GM12878 (cell line): ENCODE measurements at regions not wholly inside any gene's neighbourhood (a gene's known extent, or its start where the extent isn't known, plus 50 kb on each side); places are given as distances from the start of the nearest gene placed in this dataset.
A peak's percentile ranks its signal among the peaks of the same experiment; 100 is the strongest.

Experiments used
- ATAC-seq: fragments of 200-7000 bp; cut with Tn5 transposase; 3 replicates; pipeline ENCODE4 v1.9.1; 2020; ENCODE audit warnings: mild to moderate bottlenecking, moderate library complexity
- BruUV-seq: library from RNA; stranded (reverse); fragments of 400-500 nt; replicated peaks from 2 replicates; lab custom pipeline; 2021; lab: Mats Ljungman, UMichigan
- CTCF ChIA-PET: fragments of 300-600 bp; sonication (Branson Sonifier 250); formaldehyde crosslinking; extraction: SDS; loops from one replicate; lab custom pipeline; 2021; ENCODE audit warnings: inconsistent platforms; lab: Yijun Ruan, JAX
- POLR2A ChIA-PET: fragments of 350-600 bp; formaldehyde crosslinking; extraction: SDS; loops from one replicate; lab custom pipeline; 2021; ENCODE audit warnings: inconsistent platforms; lab: Charles Lee
- RAD21 ChIA-PET: fragments of 300-600 bp; sonication (Branson Sonifier 250); formaldehyde crosslinking; loops from one replicate; lab custom pipeline; 2023; ENCODE audit warnings: antibody characterized with exemption; ENCODE audit not compliant: unreplicated experiment; lab: Charles Lee
- SMC1A ChIA-PET: fragments of 300-600 bp; sonication (Branson Sonifier 250); formaldehyde crosslinking; loops from one replicate; lab custom pipeline; 2023; ENCODE audit not compliant: unreplicated experiment, uncharacterized antibody; lab: Charles Lee
- DNase-seq: peaks from one replicate; pipeline ENCODE4 v3.0.0-alpha.2; 2011; ENCODE audit warnings: low read depth, low spot score
- FAIRE-seq: peaks from 3 replicates; lab custom pipeline; 2011; peaks lifted over from hg19 to GRCh38; lab: Jason Lieb, UNC
- H2AFZ ChIP-seq: 2 replicates; pipeline ENCODE4 v1.6.0; 2011; ENCODE audit warnings: low read depth, low read length, control low read depth; ENCODE audit not compliant: control insufficient read depth
- H3K27ac ChIP-seq: 2 replicates; pipeline ENCODE4 v1.5.1; 2011; ENCODE audit warnings: control low read depth; ENCODE audit not compliant: control insufficient read depth, insufficient read depth
- H3K27me3 ChIP-seq, 2 experiments: replicated peaks in 1 of 2; 2 replicates each; pipeline versions ENCODE4 v1.6.0 to v1.6.1; 2011; ENCODE audit warnings: low read length in 1 of 2; ENCODE audit not compliant: control insufficient read depth in 2 of 2, insufficient read depth in 2 of 2
- H3K36me3 ChIP-seq, 2 experiments: 2 replicates each; pipeline ENCODE4 v1.5.1; 2011; ENCODE audit warnings: low read length in 1 of 2; ENCODE audit not compliant: control insufficient read depth in 2 of 2, insufficient read depth in 2 of 2
- H3K4me1 ChIP-seq: 2 replicates; pipeline ENCODE4 v1.6.1; 2011; ENCODE audit warnings: mild to moderate bottlenecking, low read length, moderate library complexity, mixed read lengths; ENCODE audit not compliant: control insufficient read depth, insufficient read depth
- H3K4me2 ChIP-seq: 2 replicates; pipeline ENCODE4 v1.6.0; 2011; ENCODE audit warnings: control low read depth; ENCODE audit not compliant: control insufficient read depth, insufficient read depth
- H3K4me3 ChIP-seq: fragments of 200-600 bp; sonication (generic); 2 replicates; pipeline ENCODE4 v1.5.1; 2016
- H3K79me2 ChIP-seq: 2 replicates; pipeline ENCODE4 v1.6.0; 2011; ENCODE audit warnings: low read length; ENCODE audit not compliant: control insufficient read depth, insufficient read depth
- H3K9ac ChIP-seq: 2 replicates; pipeline ENCODE4 v1.8.0; 2011; ENCODE audit warnings: low read length, control low read depth, mixed read lengths; ENCODE audit not compliant: control insufficient read depth, insufficient read depth
- H3K9me3 ChIP-seq: replicated peaks from 3 replicates; pipeline ENCODE4 v1.5.1; 2011; ENCODE audit warnings: mild to moderate bottlenecking, low read length; ENCODE audit not compliant: control insufficient read depth, insufficient read depth
- H4K20me1 ChIP-seq: 2 replicates; pipeline ENCODE4 v1.6.0; 2011; ENCODE audit not compliant: control insufficient read depth, insufficient read depth
- EGR1 ChIP-seq, 2 experiments: IDR thresholded peaks; 1 replicate in 1 of 2; 2 replicates in 1 of 2; pipeline ENCODE4 v1.6.1; 2011 to 2012; ENCODE audit warnings: low read depth in 2 of 2, low read length in 2 of 2, borderline replicate concordance in 1 of 2, mild to moderate bottlenecking in 1 of 2, moderate library complexity in 1 of 2
- EP300 ChIP-seq, 2 experiments: fragments of 150-350 bp in 1 of 2; IDR thresholded peaks; 2 replicates each; pipeline ENCODE4 v1.6.1; 2011 to 2012; ENCODE audit warnings: low read depth in 2 of 2, low read length in 2 of 2, borderline replicate concordance in 1 of 2, improper control_type of control experiment in 1 of 2, inconsistent platforms in 1 of 2; ENCODE audit not compliant: control insufficient read depth in 1 of 2
- ETV6 ChIP-seq, 2 experiments: fragments of 450-650 bp in 1 of 2; IDR thresholded peaks in 1 of 2; conservative IDR thresholded peaks in 1 of 2; 2 replicates each; pipeline ENCODE4 v1.6.1; 2014; ENCODE audit warnings: antibody characterized with exemption in 1 of 2, borderline replicate concordance in 1 of 2, low read depth in 1 of 2, mild to moderate bottlenecking in 1 of 2, moderate library complexity in 1 of 2
- IKZF2 ChIP-seq, 2 experiments: fragments of 450-650 bp; IDR thresholded peaks; 2 replicates each; pipeline ENCODE4 v1.6.1; 2017; ENCODE audit warnings: mild to moderate bottlenecking in 2 of 2, moderate library complexity in 2 of 2
- KAT2A ChIP-seq: conservative IDR thresholded peaks from 2 replicates; pipeline ENCODE4 v1.6.1; 2011; ENCODE audit warnings: low read depth, low read length; ENCODE audit not compliant: control insufficient read depth
- MYB ChIP-seq: fragments of 150-350 bp; IDR thresholded peaks from 2 replicates; pipeline ENCODE4 v1.6.1; 2014; ENCODE audit warnings: mild to moderate bottlenecking, low read depth, low read length, borderline replicate concordance
- NFYB ChIP-seq: IDR thresholded peaks from 2 replicates; pipeline ENCODE4 v1.6.1; 2011; ENCODE audit warnings: low read depth, mild to moderate bottlenecking, low read length, improper control_type of control experiment, moderate library complexity; ENCODE audit not compliant: insufficient read depth
- ZNF384 ChIP-seq: IDR thresholded peaks from 2 replicates; pipeline ENCODE4 v1.6.1; 2012; ENCODE audit warnings: low read depth, mild to moderate bottlenecking, low read length, improper control_type of control experiment, borderline replicate concordance
- WGBS: methylation state at CpG from one replicate; pipeline ENCODE4 v1.1.6; 2016; ENCODE audit warnings: low lambda C conversion rate; ENCODE audit not compliant: insufficient replicate concordance, insufficient coverage; ENCODE audit errors: missing lambda C conversion rate; 5-methylcytosine and 5-hydroxymethylcytosine counted together
- in situ Hi-C: fragments of 300-500 bp; cut with MboI; formaldehyde crosslinking; loops from 9 replicates; pipeline ENCODE4 v1.14.3; 2018; ENCODE audit warnings: mixed read lengths
- intact Hi-C: fragments of 100-400 bp; cut with micrococcal nuclease; formaldehyde crosslinking; loops from one replicate; pipeline ENCODE4 v1.14.2; 2022; ENCODE audit not compliant: unreplicated experiment
- TF ChIP-seq, protein P1 (sequence below): fragments of 450-650 bp; formaldehyde crosslinking; IDR thresholded peaks from 2 replicates; pipeline ENCODE4 v1.4.0; 2020; ENCODE audit warnings: mild to moderate bottlenecking, moderate library complexity

DNA sequence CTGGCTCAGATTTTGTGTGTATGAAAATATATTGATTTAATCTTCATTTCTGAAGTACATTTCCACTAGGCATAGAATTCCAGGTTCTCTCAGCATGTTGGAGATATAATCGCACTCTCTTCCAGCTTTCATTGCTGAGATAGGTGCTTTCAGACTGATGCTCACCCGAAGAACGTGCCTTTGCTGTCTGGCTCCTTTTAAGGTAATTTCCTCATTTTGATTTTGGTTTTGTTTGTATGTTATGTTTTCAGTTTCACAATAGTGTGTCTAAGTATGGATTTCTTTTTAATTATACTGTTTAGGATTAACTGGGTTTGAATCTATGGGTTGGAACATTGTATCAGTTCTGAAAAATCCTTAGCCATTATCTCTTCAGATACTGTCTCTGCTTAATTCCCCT, 132.0 kb upstream of the NFIB start:
- intact Hi-C loops: no loop called here
- H3K27me3 ChIP-seq: no peaks in the 10 kb centered on the region; a peak in 1 of 4 replicates
- FAIRE-seq (no peak), DNase-seq (no peak), ATAC-seq (peak; percentile 24; the same call in 1 of the 3 replicates)
- H3K4me3 ChIP-seq: no peak overlapping the region
- H2AFZ ChIP-seq: no peak overlapping the region
- CTCF ChIA-PET: no interaction called here
- no peak overlapping the region for H3K4me2 ChIP-seq
- no peaks in the 10 kb centered on the region for H4K20me1 ChIP-seq
- TF ChIP-seq NFYB (no peak), MYB (no peak), KAT2A (no peak)
- no TSS peak for BruUV-seq
- POLR2A ChIA-PET: no interaction called here
- in situ Hi-C loops: no loop called here
- H3K9ac ChIP-seq: no peak overlapping the region
- SMC1A ChIA-PET: no interaction called here
- no peak overlapping the region for H3K27ac ChIP-seq
- no peaks in the 10 kb centered on the region for H3K9me3 ChIP-seq
- no peaks in the 10 kb centered on the region for H3K36me3 ChIP-seq
- H3K79me2 ChIP-seq: no peaks in the 10 kb centered on the region
- RAD21 ChIA-PET: no interaction called here
- no peaks in the 10 kb centered on the region for H3K4me1 ChIP-seq
- WGBS: 32% methylated on average over 3 of the region's 3 CpGs

DNA sequence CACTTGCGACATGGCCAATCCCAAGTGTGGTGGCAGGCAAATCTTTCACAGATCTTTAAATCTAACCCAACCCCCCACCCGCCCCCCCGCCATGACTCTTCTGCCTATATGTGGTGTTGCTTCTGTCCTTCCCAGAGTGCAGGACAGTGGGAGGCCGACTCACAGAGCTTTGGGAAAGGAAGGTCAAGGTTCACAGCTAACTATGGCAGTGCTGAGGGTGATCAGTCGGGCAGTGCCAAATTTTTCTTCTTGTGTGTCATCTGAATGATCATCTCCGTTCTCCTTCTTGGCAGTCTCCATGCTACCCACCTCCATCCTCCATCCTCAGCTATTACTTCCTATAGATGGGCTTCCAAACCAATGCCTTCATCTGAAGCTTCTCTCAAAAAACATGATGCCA, 129.0 kb upstream of the NFIB start:
- SMC1A ChIA-PET: interaction anchor here (1.0 to 1.5 kb wide), 2 partner anchors 205 to 324 kb away, joined by 3 to 5 read pairs; no protein-coding TSS in a partner anchor
- Histone ChIP-seq H3K4me1 (no peaks in the 10 kb centered on the region), H3K9ac (no peak overlapping the region), H2AFZ (no peak overlapping the region), H3K79me2 (no peaks in the 10 kb centered on the region), H3K27me3 (no peaks in the 10 kb centered on the region; a peak in 1 of 4 replicates), H3K36me3 (no peaks in the 10 kb centered on the region), H3K27ac (no peak overlapping the region), H3K4me3 (no peak overlapping the region), H3K9me3 (no peaks in the 10 kb centered on the region), H4K20me1 (no peaks in the 10 kb centered on the region), H3K4me2 (no peak overlapping the region)
- POLR2A ChIA-PET: no interaction called here
- in situ Hi-C loops: no loop called here
- CTCF ChIA-PET: interaction anchor here (0.8 to 2.1 kb wide), 7 partner anchors 9 to 326 kb away, joined by 3 to 10 read pairs (median 4); no protein-coding TSS in a partner anchor
- no peak for FAIRE-seq
- DNase-seq: no peak
- intact Hi-C loops: loop anchor here (1.0 to 5.0 kb wide), 2 partner anchors 209 to 326 kb away; no protein-coding TSS in a partner anchor
- no TSS peak for BruUV-seq
- ATAC-seq: no peak
- WGBS: 15% methylated on average over 4 of the region's 6 CpGs
- RAD21 ChIA-PET: interaction anchor here (0.6 to 1.6 kb wide), 3 partner anchors 24 to 326 kb away, joined by 3 read pairs; no protein-coding TSS in a partner anchor
- TF ChIP-seq ETV6 (conservative IDR thresholded peaks at IDR 0.05 in 1 of 2, IDR thresholded peaks at IDR 0.05 in 1 of 2; ENCODE audit: borderline replicate concordance in 1 of 2, low read depth in 1 of 2) (no peak), EGR1 (IDR thresholded peaks at IDR 0.05; ENCODE audit: borderline replicate concordance in 1 of 2, low read depth in 2 of 2, low read length in 2 of 2) (no peak), ZNF384 (no peak), IKZF2 (IDR thresholded peaks at IDR 0.05) (no peak), EP300 (IDR thresholded peaks at IDR 0.05; ENCODE audit: borderline replicate concordance in 1 of 2, control insufficient read depth in 1 of 2, low read depth in 2 of 2, low read length in 2 of 2) (no peak)
- TF ChIP-seq, protein P1, sequence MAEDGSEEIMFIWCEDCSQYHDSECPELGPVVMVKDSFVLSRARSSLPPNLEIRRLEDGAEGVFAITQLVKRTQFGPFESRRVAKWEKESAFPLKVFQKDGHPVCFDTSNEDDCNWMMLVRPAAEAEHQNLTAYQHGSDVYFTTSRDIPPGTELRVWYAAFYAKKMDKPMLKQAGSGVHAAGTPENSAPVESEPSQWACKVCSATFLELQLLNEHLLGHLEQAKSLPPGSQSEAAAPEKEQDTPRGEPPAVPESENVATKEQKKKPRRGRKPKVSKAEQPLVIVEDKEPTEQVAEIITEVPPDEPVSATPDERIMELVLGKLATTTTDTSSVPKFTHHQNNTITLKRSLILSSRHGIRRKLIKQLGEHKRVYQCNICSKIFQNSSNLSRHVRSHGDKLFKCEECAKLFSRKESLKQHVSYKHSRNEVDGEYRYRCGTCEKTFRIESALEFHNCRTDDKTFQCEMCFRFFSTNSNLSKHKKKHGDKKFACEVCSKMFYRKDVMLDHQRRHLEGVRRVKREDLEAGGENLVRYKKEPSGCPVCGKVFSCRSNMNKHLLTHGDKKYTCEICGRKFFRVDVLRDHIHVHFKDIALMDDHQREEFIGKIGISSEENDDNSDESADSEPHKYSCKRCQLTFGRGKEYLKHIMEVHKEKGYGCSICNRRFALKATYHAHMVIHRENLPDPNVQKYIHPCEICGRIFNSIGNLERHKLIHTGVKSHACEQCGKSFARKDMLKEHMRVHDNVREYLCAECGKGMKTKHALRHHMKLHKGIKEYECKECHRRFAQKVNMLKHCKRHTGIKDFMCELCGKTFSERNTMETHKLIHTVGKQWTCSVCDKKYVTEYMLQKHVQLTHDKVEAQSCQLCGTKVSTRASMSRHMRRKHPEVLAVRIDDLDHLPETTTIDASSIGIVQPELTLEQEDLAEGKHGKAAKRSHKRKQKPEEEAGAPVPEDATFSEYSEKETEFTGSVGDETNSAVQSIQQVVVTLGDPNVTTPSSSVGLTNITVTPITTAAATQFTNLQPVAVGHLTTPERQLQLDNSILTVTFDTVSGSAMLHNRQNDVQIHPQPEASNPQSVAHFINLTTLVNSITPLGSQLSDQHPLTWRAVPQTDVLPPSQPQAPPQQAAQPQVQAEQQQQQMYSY (CRISPR knock-in tag): no peak
